ENCODE measurements at regions not wholly inside any gene's neighbourhood (a gene's known extent, or its start where the extent isn't known, plus 50 kb on each side); places are given as distances from the start of the nearest gene placed in this dataset.

- peaks cover 14% of the 10 kb centered on the region for H3K9me3 Mint-ChIP-seq
- H3K4me3 Mint-ChIP-seq: no peak overlapping the region
- no peaks in the 10 kb centered on the region for H3K36me3 Mint-ChIP-seq (ENCODE audit: low read depth)
- H3K4me1 Mint-ChIP-seq (ENCODE audit: low read depth): no peaks in the 10 kb centered on the region
- H3K27ac Mint-ChIP-seq: no peak overlapping the region
- intact Hi-C loops (cut with micrococcal nuclease): no loop called here
- CTCF ChIA-PET: no interaction called here
- no peaks in the 10 kb centered on the region for H3K27me3 Mint-ChIP-seq (ENCODE audit: low read depth)
- DNase-seq: no peak
Measured at GRCh38 chr2:139018252-139018651, 238.1 kb upstream of the NXPH2 start.

- Mint-ChIP-seq H3K27me3 (ENCODE audit: low read depth) (no peaks in the 10 kb centered on the region), H3K36me3 (ENCODE audit: low read depth) (no peaks in the 10 kb centered on the region), H3K9me3 (peaks cover 3% of the 10 kb centered on the region), H3K27ac (no peak overlapping the region), H3K4me1 (ENCODE audit: low read depth) (no peaks in the 10 kb centered on the region), H3K4me3 (no peak overlapping the region)
- CTCF ChIA-PET: interaction anchor here (0.7 kb wide), 1 partner anchor 76 kb away, joined by 3 read pairs; no protein-coding TSS in a partner anchor
- no peak for DNase-seq
- intact Hi-C loops (cut with micrococcal nuclease): no loop called here
Measured at GRCh38 chr2:139007130-139007529, 226.9 kb upstream of the NXPH2 start.

- CTCF ChIA-PET: no interaction called here
- no peak for DNase-seq
- H3K4me3 Mint-ChIP-seq: no peak overlapping the region
- no peaks in the 10 kb centered on the region for H3K9me3 Mint-ChIP-seq
- intact Hi-C loops (cut with micrococcal nuclease): no loop called here
- no peaks in the 10 kb centered on the region for H3K4me1 Mint-ChIP-seq (ENCODE audit: low read depth)
- H3K36me3 Mint-ChIP-seq (ENCODE audit: low read depth): no peaks in the 10 kb centered on the region
- no peak overlapping the region for H3K27ac Mint-ChIP-seq
- H3K27me3 Mint-ChIP-seq (ENCODE audit: low read depth): no peaks in the 10 kb centered on the region
Measured at GRCh38 chr2:139000131-139000785, 220.1 kb upstream of the NXPH2 start.

- CTCF ChIA-PET: interaction anchor here (0.6 kb wide), 1 partner anchor 335 kb away, joined by 5 read pairs; no protein-coding TSS in a partner anchor
- DNase-seq: no peak
- Mint-ChIP-seq H3K27me3 (ENCODE audit: low read depth) (no peaks in the 10 kb centered on the region), H3K36me3 (ENCODE audit: low read depth) (no peaks in the 10 kb centered on the region), H3K4me3 (no peak overlapping the region), H3K9me3 (no peaks in the 10 kb centered on the region), H3K27ac (no peak overlapping the region), H3K4me1 (ENCODE audit: low read depth) (no peaks in the 10 kb centered on the region)
- intact Hi-C loops (cut with micrococcal nuclease): no loop called here
Measured at GRCh38 chr2:138997856-138998517, 217.8 kb upstream of the NXPH2 start.

- intact Hi-C loops (cut with micrococcal nuclease): no loop called here
- no peak overlapping the region for H3K27ac Mint-ChIP-seq
- H3K9me3 Mint-ChIP-seq: peaks cover 1% of the 10 kb centered on the region
- H3K4me3 Mint-ChIP-seq: no peak overlapping the region
- no peaks in the 10 kb centered on the region for H3K4me1 Mint-ChIP-seq (ENCODE audit: low read depth)
- H3K36me3 Mint-ChIP-seq (ENCODE audit: low read depth): no peaks in the 10 kb centered on the region
- DNase-seq: no peak
- no peaks in the 10 kb centered on the region for H3K27me3 Mint-ChIP-seq (ENCODE audit: low read depth)
- CTCF ChIA-PET: no interaction called here
Measured at GRCh38 chr2:138997346-138997745, 217.2 kb upstream of the NXPH2 start.

- Mint-ChIP-seq H3K27me3 (ENCODE audit: low read depth) (no peaks in the 10 kb centered on the region), H3K9me3 (peaks cover 5% of the 10 kb centered on the region), H3K4me3 (no peak overlapping the region), H3K36me3 (ENCODE audit: low read depth) (no peaks in the 10 kb centered on the region), H3K27ac (no peak overlapping the region), H3K4me1 (ENCODE audit: low read depth) (no peaks in the 10 kb centered on the region)
- intact Hi-C loops (cut with micrococcal nuclease): no loop called here
- no peak for DNase-seq
- CTCF ChIA-PET: no interaction called here
Measured at GRCh38 chr2:138994502-138994901, 214.3 kb upstream of the NXPH2 start.

- Mint-ChIP-seq H3K36me3 (ENCODE audit: low read depth) (no peaks in the 10 kb centered on the region), H3K4me3 (no peak overlapping the region), H3K27me3 (ENCODE audit: low read depth) (no peaks in the 10 kb centered on the region), H3K4me1 (ENCODE audit: low read depth) (no peaks in the 10 kb centered on the region), H3K9me3 (peaks cover 16% of the 10 kb centered on the region), H3K27ac (no peak overlapping the region)
- CTCF ChIA-PET: no interaction called here
- intact Hi-C loops (cut with micrococcal nuclease): no loop called here
- no peak for DNase-seq
Measured at GRCh38 chr2:138985881-138986280, 205.7 kb upstream of the NXPH2 start.

GRCh38 chr2:138979131-138979785 is 199.1 kb upstream of the NXPH2 start:
- CTCF ChIA-PET: no interaction called here
- intact Hi-C loops (cut with micrococcal nuclease): no loop called here
- no peak overlapping the region for H3K4me3 Mint-ChIP-seq
- H3K9me3 Mint-ChIP-seq: peaks cover 14% of the 10 kb centered on the region
- H3K4me1 Mint-ChIP-seq (ENCODE audit: low read depth): no peaks in the 10 kb centered on the region
- no peaks in the 10 kb centered on the region for H3K36me3 Mint-ChIP-seq (ENCODE audit: low read depth)
- DNase-seq: no peak
- H3K27ac Mint-ChIP-seq: no peak overlapping the region
- no peaks in the 10 kb centered on the region for H3K27me3 Mint-ChIP-seq (ENCODE audit: low read depth)

GRCh38 chr2:138974651-138975050 is 194.5 kb upstream of the NXPH2 start:
- Mint-ChIP-seq H3K9me3 (peaks cover 11% of the 10 kb centered on the region), H3K4me1 (ENCODE audit: low read depth) (no peaks in the 10 kb centered on the region), H3K4me3 (no peak overlapping the region), H3K27me3 (ENCODE audit: low read depth) (no peaks in the 10 kb centered on the region), H3K36me3 (ENCODE audit: low read depth) (no peaks in the 10 kb centered on the region), H3K27ac (no peak overlapping the region)
- no peak for DNase-seq
- intact Hi-C loops (cut with micrococcal nuclease): no loop called here
- CTCF ChIA-PET: no interaction called here

GRCh38 chr2:138964418-138964817 is 184.2 kb upstream of the NXPH2 start:
- intact Hi-C loops (cut with micrococcal nuclease): no loop called here
- no peaks in the 10 kb centered on the region for H3K27me3 Mint-ChIP-seq (ENCODE audit: low read depth)
- H3K36me3 Mint-ChIP-seq (ENCODE audit: low read depth): no peaks in the 10 kb centered on the region
- no peak overlapping the region for H3K4me3 Mint-ChIP-seq
- CTCF ChIA-PET: interaction anchor here (0.7 kb wide), 1 partner anchor 9 kb away, joined by 3 read pairs; no protein-coding TSS in a partner anchor
- H3K27ac Mint-ChIP-seq: no peak overlapping the region
- DNase-seq: no peak
- H3K9me3 Mint-ChIP-seq: peaks cover 5% of the 10 kb centered on the region
- no peaks in the 10 kb centered on the region for H3K4me1 Mint-ChIP-seq (ENCODE audit: low read depth)

- Mint-ChIP-seq H3K9me3 (peaks cover 5% of the 10 kb centered on the region), H3K36me3 (ENCODE audit: low read depth) (no peaks in the 10 kb centered on the region), H3K27me3 (ENCODE audit: low read depth) (no peaks in the 10 kb centered on the region), H3K27ac (no peak overlapping the region), H3K4me3 (no peak overlapping the region), H3K4me1 (ENCODE audit: low read depth) (no peaks in the 10 kb centered on the region)
- intact Hi-C loops (cut with micrococcal nuclease): no loop called here
- CTCF ChIA-PET: no interaction called here
- no peak for DNase-seq
Measured at GRCh38 chr2:138962686-138963085, 182.5 kb upstream of the NXPH2 start.

GRCh38 chr2:138960191-138960590 is 180.0 kb upstream of the NXPH2 start:
- intact Hi-C loops (cut with micrococcal nuclease): no loop called here
- no peak overlapping the region for H3K4me3 Mint-ChIP-seq
- no peaks in the 10 kb centered on the region for H3K27me3 Mint-ChIP-seq (ENCODE audit: low read depth)

GRCh38 chr2:138959031-138959430 is 178.8 kb upstream of the NXPH2 start:
- no peaks in the 10 kb centered on the region for H3K4me1 Mint-ChIP-seq (ENCODE audit: low read depth)
- no peak overlapping the region for H3K27ac Mint-ChIP-seq
- no peak for DNase-seq
- no peaks in the 10 kb centered on the region for H3K36me3 Mint-ChIP-seq (ENCODE audit: low read depth)
- no peak overlapping the region for H3K4me3 Mint-ChIP-seq
- intact Hi-C loops (cut with micrococcal nuclease): no loop called here
- peaks cover 8% of the 10 kb centered on the region for H3K9me3 Mint-ChIP-seq
- H3K27me3 Mint-ChIP-seq (ENCODE audit: low read depth): no peaks in the 10 kb centered on the region
- CTCF ChIA-PET: no interaction called here

More at GRCh38 chr2:138960191-138960590, 180.0 kb upstream of the NXPH2 start:
- Mint-ChIP-seq H3K27ac (no peak overlapping the region), H3K36me3 (ENCODE audit: low read depth) (no peaks in the 10 kb centered on the region), H3K9me3 (peaks cover 8% of the 10 kb centered on the region), H3K4me1 (ENCODE audit: low read depth) (no peaks in the 10 kb centered on the region)
- CTCF ChIA-PET: no interaction called here
- DNase-seq: no peak
